Calu3 (cell line): ENCODE measurements at regions not wholly inside any gene's neighbourhood (a gene's known extent, or its start where the extent isn't known, plus 50 kb on each side); places are given as distances from the start of the nearest gene placed in this dataset.

Experiments
- BruUV-seq: library from RNA; stranded (reverse); fragments of 400-500 nt; replicated peaks from 2 replicates; lab custom pipeline; 2021; lab: Mats Ljungman, UMichigan
- CTCF ChIA-PET: fragments of 300-600 bp; sonication (Branson Sonifier 250); formaldehyde crosslinking; loops from one replicate; lab custom pipeline; 2022; ENCODE audit warnings: antibody characterized with exemption; lab: Charles Lee
- DNase-seq: peaks from one replicate; pipeline ENCODE4 v3.0.0; 2022
- H3K27ac Mint-ChIP-seq: one replicate; pipeline ENCODE4 v1.8.0; 2022; ENCODE audit warnings: mixed read lengths; ENCODE audit not compliant: unreplicated experiment
- H3K27me3 Mint-ChIP-seq: one replicate; pipeline ENCODE4 v1.8.0; 2022; ENCODE audit warnings: mixed read lengths; ENCODE audit not compliant: unreplicated experiment
- H3K36me3 Mint-ChIP-seq: one replicate; pipeline ENCODE4 v1.8.0; 2022; ENCODE audit warnings: mild to moderate bottlenecking, moderate library complexity, mixed read lengths; ENCODE audit not compliant: insufficient read depth, unreplicated experiment
- H3K4me1 Mint-ChIP-seq: one replicate; pipeline ENCODE4 v1.8.0; 2022; ENCODE audit warnings: mild to moderate bottlenecking, low read depth, mixed read lengths; ENCODE audit not compliant: unreplicated experiment
- H3K4me3 Mint-ChIP-seq: one replicate; pipeline ENCODE4 v1.8.0; 2022; ENCODE audit warnings: mild to moderate bottlenecking, low read depth, moderate library complexity, mixed read lengths; ENCODE audit not compliant: unreplicated experiment
- H3K9me3 Mint-ChIP-seq: one replicate; pipeline ENCODE4 v1.8.0; 2022; ENCODE audit warnings: low read depth, mixed read lengths; ENCODE audit not compliant: unreplicated experiment
- CTCF ChIP-seq: fragments of 200-600 bp; IDR thresholded peaks from one replicate; pipeline ENCODE4 v1.8.0; 2022; ENCODE audit warnings: antibody characterized with exemption; ENCODE audit not compliant: unreplicated experiment
- intact Hi-C: fragments of 100-400 bp; cut with micrococcal nuclease; formaldehyde crosslinking; loops from one replicate; pipeline ENCODE4 v1.10.0; 2022; ENCODE audit not compliant: unreplicated experiment

GRCh38 chr2:13905831-13906230 lies 726.7 kb upstream of the LRATD1 start:
- Mint-ChIP-seq H3K4me1 (no peaks in the 10 kb centered on the region), H3K9me3 (no peaks in the 10 kb centered on the region), H3K27ac (no peak overlapping the region), H3K27me3 (no peaks in the 10 kb centered on the region), H3K36me3 (no peaks in the 10 kb centered on the region), H3K4me3 (no peak overlapping the region)
- TF ChIP-seq CTCF: no peak
- no peak for DNase-seq
- CTCF ChIA-PET: no interaction called here
- intact Hi-C loops: no loop called here
- no TSS peak for BruUV-seq

- Mint-ChIP-seq H3K9me3 (no peaks in the 10 kb centered on the region), H3K4me3 (no peak overlapping the region), H3K36me3 (no peaks in the 10 kb centered on the region), H3K4me1 (no peaks in the 10 kb centered on the region), H3K27ac (no peak overlapping the region), H3K27me3 (no peaks in the 10 kb centered on the region)
- CTCF ChIA-PET: no interaction called here
- BruUV-seq: no TSS peak
- intact Hi-C loops: no loop called here
- DNase-seq: no peak
- no peak for TF ChIP-seq CTCF
Measured at GRCh38 chr2:13916066-13916465, 716.5 kb upstream of the LRATD1 start.

- Mint-ChIP-seq H3K4me1 (no peaks in the 10 kb centered on the region), H3K27ac (no peak overlapping the region), H3K27me3 (no peaks in the 10 kb centered on the region), H3K9me3 (peaks cover under 1% of the 10 kb centered on the region), H3K36me3 (no peaks in the 10 kb centered on the region), H3K4me3 (no peak overlapping the region)
- CTCF ChIA-PET: no interaction called here
- TF ChIP-seq CTCF: no peak
- no TSS peak for BruUV-seq
- intact Hi-C loops: no loop called here
- DNase-seq: no peak
Measured at GRCh38 chr2:13917958-13918357, 714.6 kb upstream of the LRATD1 start.

GRCh38 chr2:13919981-13920382 lies 712.5 kb upstream of the LRATD1 start:
- DNase-seq: no peak
- Mint-ChIP-seq H3K27me3 (no peaks in the 10 kb centered on the region), H3K9me3 (peaks cover 6% of the 10 kb centered on the region), H3K36me3 (no peaks in the 10 kb centered on the region), H3K4me3 (no peak overlapping the region), H3K4me1 (no peaks in the 10 kb centered on the region), H3K27ac (no peak overlapping the region)
- no TSS peak for BruUV-seq
- no peak for TF ChIP-seq CTCF
- CTCF ChIA-PET: no interaction called here
- intact Hi-C loops: no loop called here
